Neural cell (in vitro differentiated cells): ENCODE measurements at regions not wholly inside any gene's neighbourhood (a gene's known extent, or its start where the extent isn't known, plus 50 kb on each side); places are given as distances from the start of the nearest gene placed in this dataset.

ENCODE experiments used
- CTCF ChIP-seq: fragments of 450-650 bp; IDR thresholded peaks from 2 replicates; pipeline ENCODE4 v1.5.1; 2014; ENCODE audit warnings: antibody characterized with exemption, mild to moderate bottlenecking, moderate library complexity; ENCODE audit not compliant: poor library complexity, severe bottlenecking
- EP300 ChIP-seq: fragments of 450-650 bp; conservative IDR thresholded peaks from 2 replicates; pipeline ENCODE4 v1.6.1; 2014; ENCODE audit warnings: antibody characterized with exemption, mild to moderate bottlenecking, moderate library complexity; ENCODE audit not compliant: poor library complexity, severe bottlenecking
- EZH2 ChIP-seq: fragments of 200-600, 300-800 bp; shearing (Covaris generic), sonication (generic); IDR thresholded peaks from 2 replicates; pipeline ENCODE4 v1.6.1; 2014; ENCODE audit warnings: antibody characterized with exemption, low read length, borderline replicate concordance, mild to moderate bottlenecking; ENCODE audit not compliant: insufficient read depth, poor library complexity, severe bottlenecking
- MXI1 ChIP-seq: fragments of 450-650 bp; conservative IDR thresholded peaks from 2 replicates; pipeline ENCODE4 v1.6.1; 2014; ENCODE audit warnings: antibody characterized with exemption, mild to moderate bottlenecking; ENCODE audit not compliant: poor library complexity, severe bottlenecking
- POLR2AphosphoS5 ChIP-seq: IDR thresholded peaks from 2 replicates; pipeline ENCODE4 v1.6.1; 2012
- RAD21 ChIP-seq: fragments of 450-650 bp; conservative IDR thresholded peaks from 2 replicates; pipeline ENCODE4 v1.6.1; 2014; ENCODE audit warnings: antibody characterized with exemption, mild to moderate bottlenecking, moderate library complexity
- SMC3 ChIP-seq: fragments of 450-650 bp; conservative IDR thresholded peaks from 2 replicates; pipeline ENCODE4 v1.6.1; 2014; ENCODE audit warnings: antibody characterized with exemption, mild to moderate bottlenecking, moderate library complexity; ENCODE audit not compliant: poor library complexity
- TAF1 ChIP-seq: IDR thresholded peaks from 2 replicates; pipeline ENCODE4 v1.6.1; 2012; ENCODE audit warnings: low read depth
- TF ChIP-seq, protein P1 (sequence below): IDR thresholded peaks from 2 replicates; pipeline ENCODE4 v1.6.1; 2012; ENCODE audit warnings: borderline replicate concordance

DNA sequence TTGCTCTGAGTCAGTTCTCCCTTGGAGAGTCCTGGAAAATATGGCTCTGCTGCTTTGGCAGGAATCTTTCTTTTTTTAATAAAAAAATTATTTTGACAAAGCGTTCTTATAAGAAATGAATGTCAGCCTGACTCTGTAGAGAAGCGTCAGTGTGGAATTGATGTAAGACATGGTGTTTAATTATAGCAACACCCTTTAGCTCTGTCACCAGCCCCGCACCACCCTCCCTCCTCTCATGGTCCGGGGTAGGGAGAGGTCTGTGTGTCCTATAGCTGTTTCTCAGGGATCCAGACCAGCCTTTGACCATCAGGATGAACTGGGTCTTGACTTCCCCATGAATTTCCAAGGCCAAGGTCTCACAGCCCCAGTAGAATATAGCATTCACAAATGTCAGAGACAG lies 120.6 kb downstream of the CHST1 start:
- TF ChIP-seq CTCF (no peak), TAF1 (no peak), EP300 (no peak), EZH2 (no peak), POLR2AphosphoS5 (no peak), RAD21 (no peak), MXI1 (no peak), SMC3 (no peak)
- TF ChIP-seq, protein P1, sequence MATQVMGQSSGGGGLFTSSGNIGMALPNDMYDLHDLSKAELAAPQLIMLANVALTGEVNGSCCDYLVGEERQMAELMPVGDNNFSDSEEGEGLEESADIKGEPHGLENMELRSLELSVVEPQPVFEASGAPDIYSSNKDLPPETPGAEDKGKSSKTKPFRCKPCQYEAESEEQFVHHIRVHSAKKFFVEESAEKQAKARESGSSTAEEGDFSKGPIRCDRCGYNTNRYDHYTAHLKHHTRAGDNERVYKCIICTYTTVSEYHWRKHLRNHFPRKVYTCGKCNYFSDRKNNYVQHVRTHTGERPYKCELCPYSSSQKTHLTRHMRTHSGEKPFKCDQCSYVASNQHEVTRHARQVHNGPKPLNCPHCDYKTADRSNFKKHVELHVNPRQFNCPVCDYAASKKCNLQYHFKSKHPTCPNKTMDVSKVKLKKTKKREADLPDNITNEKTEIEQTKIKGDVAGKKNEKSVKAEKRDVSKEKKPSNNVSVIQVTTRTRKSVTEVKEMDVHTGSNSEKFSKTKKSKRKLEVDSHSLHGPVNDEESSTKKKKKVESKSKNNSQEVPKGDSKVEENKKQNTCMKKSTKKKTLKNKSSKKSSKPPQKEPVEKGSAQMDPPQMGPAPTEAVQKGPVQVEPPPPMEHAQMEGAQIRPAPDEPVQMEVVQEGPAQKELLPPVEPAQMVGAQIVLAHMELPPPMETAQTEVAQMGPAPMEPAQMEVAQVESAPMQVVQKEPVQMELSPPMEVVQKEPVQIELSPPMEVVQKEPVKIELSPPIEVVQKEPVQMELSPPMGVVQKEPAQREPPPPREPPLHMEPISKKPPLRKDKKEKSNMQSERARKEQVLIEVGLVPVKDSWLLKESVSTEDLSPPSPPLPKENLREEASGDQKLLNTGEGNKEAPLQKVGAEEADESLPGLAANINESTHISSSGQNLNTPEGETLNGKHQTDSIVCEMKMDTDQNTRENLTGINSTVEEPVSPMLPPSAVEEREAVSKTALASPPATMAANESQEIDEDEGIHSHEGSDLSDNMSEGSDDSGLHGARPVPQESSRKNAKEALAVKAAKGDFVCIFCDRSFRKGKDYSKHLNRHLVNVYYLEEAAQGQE: no peak
